T-helper 2 cell treated with Interferon-gamma antibody and Interleukin-4, amounts not matched to agents 100 ng/mL and 5 ng/mL, for 36 hours (primary cell): ENCODE measurements at regions not wholly inside any gene's neighbourhood (a gene's known extent, or its start where the extent isn't known, plus 50 kb on each side); places are given as distances from the start of the nearest gene placed in this dataset.
"Not testable (repeated sequence)": the region's sequence is repeated elsewhere in the genome, so short reads cannot be mapped to it uniquely, and the experiment has no call there.

Experiments
- intact Hi-C: fragments of 100-400 bp; cut with micrococcal nuclease; formaldehyde crosslinking; loops from one replicate; pipeline ENCODE4 v1.15.1; 2023

- intact Hi-C loops = loop anchor here (5.0 kb wide), 1 partner anchor 164 kb away; no protein-coding TSS in a partner anchor
Measured at GRCh38 chr7:150046290-150047194, 172.8 kb downstream of the ATP6V0E2 start.

- intact Hi-C loops = loop anchor here (5.0 kb wide), 1 partner anchor 165 kb away; no protein-coding TSS in a partner anchor
Measured at GRCh38 chr7:150047329-150047728, 173.6 kb downstream of the ATP6V0E2 start.

- intact Hi-C loops = loop anchor here (5.0 kb wide), 1 partner anchor 165 kb away; no protein-coding TSS in a partner anchor
Measured at GRCh38 chr7:150047772-150048171, 174.0 kb downstream of the ATP6V0E2 start.

- intact Hi-C loops = loop anchor here (5.0 kb wide), 1 partner anchor 166 kb away; no protein-coding TSS in a partner anchor
Measured at GRCh38 chr7:150048244-150049011, 174.7 kb downstream of the ATP6V0E2 start.

GRCh38 chr7:150049012-150049655, 175.4 kb downstream of the ATP6V0E2 start:
- intact Hi-C loops = loop anchor here (5.0 kb wide), 1 partner anchor 167 kb away; no protein-coding TSS in a partner anchor

- intact Hi-C loops = not testable (repeated sequence)
Measured at GRCh38 chr7:150053396-150053795, 179.6 kb downstream of the ATP6V0E2 start.

GRCh38 chr7:150054242-150054641, 180.5 kb downstream of the ATP6V0E2 start:
- intact Hi-C loops = not testable (repeated sequence)

- intact Hi-C loops = not testable (repeated sequence)
Measured at GRCh38 chr7:150060259-150061221, 186.8 kb downstream of the ATP6V0E2 start.

GRCh38 chr7:150063195-150063594, 189.4 kb downstream of the ATP6V0E2 start:
- intact Hi-C loops = not testable (repeated sequence)

- intact Hi-C loops = not testable (repeated sequence)
Measured at GRCh38 chr7:150069555-150070313, 196.0 kb downstream of the ATP6V0E2 start.

GRCh38 chr7:150077543-150077942, 203.8 kb downstream of the ATP6V0E2 start:
- intact Hi-C loops = not testable (repeated sequence)

- intact Hi-C loops = not testable (repeated sequence)
Measured at GRCh38 chr7:150081865-150082264, 208.1 kb downstream of the ATP6V0E2 start.

- intact Hi-C loops = not testable (repeated sequence)
Measured at GRCh38 chr7:150084724-150085123, 211.0 kb downstream of the ATP6V0E2 start.

GRCh38 chr7:150087478-150087877, 213.7 kb downstream of the ATP6V0E2 start:
- intact Hi-C loops = not testable (repeated sequence)

- intact Hi-C loops = not testable (repeated sequence)
Measured at GRCh38 chr7:150089139-150089538, 215.4 kb downstream of the ATP6V0E2 start.

GRCh38 chr7:150090776-150091175, 217.0 kb downstream of the ATP6V0E2 start:
- intact Hi-C loops = not testable (repeated sequence)

GRCh38 chr7:150093897-150094296, 220.1 kb downstream of the ATP6V0E2 start:
- intact Hi-C loops = not testable (repeated sequence)

- intact Hi-C loops = not testable (repeated sequence)
Measured at GRCh38 chr7:150096213-150096994, 222.6 kb downstream of the ATP6V0E2 start.

GRCh38 chr7:150098592-150098991, 224.6 kb upstream of the LRRC61 start:
- intact Hi-C loops = not testable (repeated sequence)
